ENCODE measurements at regions not wholly inside any gene's neighbourhood (a gene's known extent, or its start where the extent isn't known, plus 50 kb on each side); places are given as distances from the start of the nearest gene placed in this dataset.

DNA sequence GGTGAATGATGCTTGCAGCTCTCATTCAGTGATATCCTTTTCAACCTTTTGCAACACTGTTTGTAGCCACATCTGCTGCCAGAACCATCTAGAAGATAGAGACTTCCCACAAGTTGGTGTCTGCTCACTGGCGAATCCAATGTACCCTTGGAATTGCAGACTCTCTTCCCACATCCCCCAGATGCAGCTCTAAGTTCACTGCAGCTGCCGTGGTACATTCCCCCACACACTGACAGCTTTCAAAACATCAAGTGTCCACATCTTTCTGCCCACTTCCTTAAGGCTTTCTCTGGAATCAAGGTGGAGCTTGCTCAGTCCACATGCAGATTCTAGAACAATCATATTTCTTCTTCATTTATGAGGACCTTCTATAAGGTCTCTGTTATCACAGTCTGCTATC is 99.2 kb downstream of the PLPPR4 start (continued):
- TF ChIP-seq, protein P1, sequence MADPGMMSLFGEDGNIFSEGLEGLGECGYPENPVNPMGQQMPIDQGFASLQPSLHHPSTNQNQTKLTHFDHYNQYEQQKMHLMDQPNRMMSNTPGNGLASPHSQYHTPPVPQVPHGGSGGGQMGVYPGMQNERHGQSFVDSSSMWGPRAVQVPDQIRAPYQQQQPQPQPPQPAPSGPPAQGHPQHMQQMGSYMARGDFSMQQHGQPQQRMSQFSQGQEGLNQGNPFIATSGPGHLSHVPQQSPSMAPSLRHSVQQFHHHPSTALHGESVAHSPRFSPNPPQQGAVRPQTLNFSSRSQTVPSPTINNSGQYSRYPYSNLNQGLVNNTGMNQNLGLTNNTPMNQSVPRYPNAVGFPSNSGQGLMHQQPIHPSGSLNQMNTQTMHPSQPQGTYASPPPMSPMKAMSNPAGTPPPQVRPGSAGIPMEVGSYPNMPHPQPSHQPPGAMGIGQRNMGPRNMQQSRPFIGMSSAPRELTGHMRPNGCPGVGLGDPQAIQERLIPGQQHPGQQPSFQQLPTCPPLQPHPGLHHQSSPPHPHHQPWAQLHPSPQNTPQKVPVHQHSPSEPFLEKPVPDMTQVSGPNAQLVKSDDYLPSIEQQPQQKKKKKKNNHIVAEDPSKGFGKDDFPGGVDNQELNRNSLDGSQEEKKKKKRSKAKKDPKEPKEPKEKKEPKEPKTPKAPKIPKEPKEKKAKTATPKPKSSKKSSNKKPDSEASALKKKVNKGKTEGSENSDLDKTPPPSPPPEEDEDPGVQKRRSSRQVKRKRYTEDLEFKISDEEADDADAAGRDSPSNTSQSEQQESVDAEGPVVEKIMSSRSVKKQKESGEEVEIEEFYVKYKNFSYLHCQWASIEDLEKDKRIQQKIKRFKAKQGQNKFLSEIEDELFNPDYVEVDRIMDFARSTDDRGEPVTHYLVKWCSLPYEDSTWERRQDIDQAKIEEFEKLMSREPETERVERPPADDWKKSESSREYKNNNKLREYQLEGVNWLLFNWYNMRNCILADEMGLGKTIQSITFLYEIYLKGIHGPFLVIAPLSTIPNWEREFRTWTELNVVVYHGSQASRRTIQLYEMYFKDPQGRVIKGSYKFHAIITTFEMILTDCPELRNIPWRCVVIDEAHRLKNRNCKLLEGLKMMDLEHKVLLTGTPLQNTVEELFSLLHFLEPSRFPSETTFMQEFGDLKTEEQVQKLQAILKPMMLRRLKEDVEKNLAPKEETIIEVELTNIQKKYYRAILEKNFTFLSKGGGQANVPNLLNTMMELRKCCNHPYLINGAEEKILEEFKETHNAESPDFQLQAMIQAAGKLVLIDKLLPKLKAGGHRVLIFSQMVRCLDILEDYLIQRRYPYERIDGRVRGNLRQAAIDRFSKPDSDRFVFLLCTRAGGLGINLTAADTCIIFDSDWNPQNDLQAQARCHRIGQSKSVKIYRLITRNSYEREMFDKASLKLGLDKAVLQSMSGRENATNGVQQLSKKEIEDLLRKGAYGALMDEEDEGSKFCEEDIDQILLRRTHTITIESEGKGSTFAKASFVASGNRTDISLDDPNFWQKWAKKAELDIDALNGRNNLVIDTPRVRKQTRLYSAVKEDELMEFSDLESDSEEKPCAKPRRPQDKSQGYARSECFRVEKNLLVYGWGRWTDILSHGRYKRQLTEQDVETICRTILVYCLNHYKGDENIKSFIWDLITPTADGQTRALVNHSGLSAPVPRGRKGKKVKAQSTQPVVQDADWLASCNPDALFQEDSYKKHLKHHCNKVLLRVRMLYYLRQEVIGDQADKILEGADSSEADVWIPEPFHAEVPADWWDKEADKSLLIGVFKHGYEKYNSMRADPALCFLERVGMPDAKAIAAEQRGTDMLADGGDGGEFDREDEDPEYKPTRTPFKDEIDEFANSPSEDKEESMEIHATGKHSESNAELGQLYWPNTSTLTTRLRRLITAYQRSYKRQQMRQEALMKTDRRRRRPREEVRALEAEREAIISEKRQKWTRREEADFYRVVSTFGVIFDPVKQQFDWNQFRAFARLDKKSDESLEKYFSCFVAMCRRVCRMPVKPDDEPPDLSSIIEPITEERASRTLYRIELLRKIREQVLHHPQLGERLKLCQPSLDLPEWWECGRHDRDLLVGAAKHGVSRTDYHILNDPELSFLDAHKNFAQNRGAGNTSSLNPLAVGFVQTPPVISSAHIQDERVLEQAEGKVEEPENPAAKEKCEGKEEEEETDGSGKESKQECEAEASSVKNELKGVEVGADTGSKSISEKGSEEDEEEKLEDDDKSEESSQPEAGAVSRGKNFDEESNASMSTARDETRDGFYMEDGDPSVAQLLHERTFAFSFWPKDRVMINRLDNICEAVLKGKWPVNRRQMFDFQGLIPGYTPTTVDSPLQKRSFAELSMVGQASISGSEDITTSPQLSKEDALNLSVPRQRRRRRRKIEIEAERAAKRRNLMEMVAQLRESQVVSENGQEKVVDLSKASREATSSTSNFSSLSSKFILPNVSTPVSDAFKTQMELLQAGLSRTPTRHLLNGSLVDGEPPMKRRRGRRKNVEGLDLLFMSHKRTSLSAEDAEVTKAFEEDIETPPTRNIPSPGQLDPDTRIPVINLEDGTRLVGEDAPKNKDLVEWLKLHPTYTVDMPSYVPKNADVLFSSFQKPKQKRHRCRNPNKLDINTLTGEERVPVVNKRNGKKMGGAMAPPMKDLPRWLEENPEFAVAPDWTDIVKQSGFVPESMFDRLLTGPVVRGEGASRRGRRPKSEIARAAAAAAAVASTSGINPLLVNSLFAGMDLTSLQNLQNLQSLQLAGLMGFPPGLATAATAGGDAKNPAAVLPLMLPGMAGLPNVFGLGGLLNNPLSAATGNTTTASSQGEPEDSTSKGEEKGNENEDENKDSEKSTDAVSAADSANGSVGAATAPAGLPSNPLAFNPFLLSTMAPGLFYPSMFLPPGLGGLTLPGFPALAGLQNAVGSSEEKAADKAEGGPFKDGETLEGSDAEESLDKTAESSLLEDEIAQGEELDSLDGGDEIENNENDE (IDR thresholded peaks at IDR 0.05; ENCODE audit: insufficient replicate concordance, low read length): no peak
- TF ChIP-seq EGR1 (IDR thresholded peaks at IDR 0.05; ENCODE audit: borderline replicate concordance, low read depth, low read length): no peak
- no peak for TF ChIP-seq SP1 (IDR thresholded peaks at IDR 0.05; ENCODE audit: low read depth, low read length)
- no peak for TF ChIP-seq SP2 (IDR thresholded peaks at IDR 0.05; ENCODE audit: low read length)
- TF ChIP-seq ATF3 (IDR thresholded peaks at IDR 0.05; ENCODE audit: insufficient read depth, low read depth, low read length): no peak
- TF ChIP-seq RAD21 (IDR thresholded peaks at IDR 0.05 in 1 of 2, conservative IDR thresholded peaks at IDR 0.05 in 1 of 2; ENCODE audit: low read depth in 2 of 2, low read length in 2 of 2): no peak
- no peak for TF ChIP-seq JUND (IDR thresholded peaks at IDR 0.05; ENCODE audit: low read length)
- no peak for TF ChIP-seq TCF12 (IDR thresholded peaks at IDR 0.05; ENCODE audit: low read depth, low read length)
- no peak for TF ChIP-seq BCL11A (IDR thresholded peaks at IDR 0.05; ENCODE audit: low read depth in 2 of 2, low read length in 2 of 2)
- TF ChIP-seq ZNF274 (IDR thresholded peaks at IDR 0.05; ENCODE audit: borderline replicate concordance, extremely low read depth, low read length): no peak
- no peak for TF ChIP-seq SIX5 (IDR thresholded peaks at IDR 0.05; ENCODE audit: low read depth, low read length)
- no peak for TF ChIP-seq POU5F1 (IDR thresholded peaks at IDR 0.05; ENCODE audit: low read depth, low read length)
- no peak for TF ChIP-seq BACH1 (IDR thresholded peaks at IDR 0.05; ENCODE audit: low read length)
